ENCODE measurements at regions not wholly inside any gene's neighbourhood (a gene's known extent, or its start where the extent isn't known, plus 50 kb on each side); places are given as distances from the start of the nearest gene placed in this dataset.

GRCh38 chr4:14883166-14883565 lies 119.1 kb upstream of the CPEB2 start:
- Histone ChIP-seq H3K27ac (peak overlapping the region; percentile 82), H3K9me3 (ENCODE audit: severe bottlenecking) (no peaks in the 10 kb centered on the region), H3K4me3 (ENCODE audit: low read depth, low read length) (peak overlapping the region; percentile 9; the same call in 1 of the 2 replicates), H3K27me3 (ENCODE audit: insufficient read depth, low read depth, severe bottlenecking) (no peaks in the 10 kb centered on the region), H3K36me3 (no peaks in the 10 kb centered on the region)
- TF ChIP-seq, protein P1, sequence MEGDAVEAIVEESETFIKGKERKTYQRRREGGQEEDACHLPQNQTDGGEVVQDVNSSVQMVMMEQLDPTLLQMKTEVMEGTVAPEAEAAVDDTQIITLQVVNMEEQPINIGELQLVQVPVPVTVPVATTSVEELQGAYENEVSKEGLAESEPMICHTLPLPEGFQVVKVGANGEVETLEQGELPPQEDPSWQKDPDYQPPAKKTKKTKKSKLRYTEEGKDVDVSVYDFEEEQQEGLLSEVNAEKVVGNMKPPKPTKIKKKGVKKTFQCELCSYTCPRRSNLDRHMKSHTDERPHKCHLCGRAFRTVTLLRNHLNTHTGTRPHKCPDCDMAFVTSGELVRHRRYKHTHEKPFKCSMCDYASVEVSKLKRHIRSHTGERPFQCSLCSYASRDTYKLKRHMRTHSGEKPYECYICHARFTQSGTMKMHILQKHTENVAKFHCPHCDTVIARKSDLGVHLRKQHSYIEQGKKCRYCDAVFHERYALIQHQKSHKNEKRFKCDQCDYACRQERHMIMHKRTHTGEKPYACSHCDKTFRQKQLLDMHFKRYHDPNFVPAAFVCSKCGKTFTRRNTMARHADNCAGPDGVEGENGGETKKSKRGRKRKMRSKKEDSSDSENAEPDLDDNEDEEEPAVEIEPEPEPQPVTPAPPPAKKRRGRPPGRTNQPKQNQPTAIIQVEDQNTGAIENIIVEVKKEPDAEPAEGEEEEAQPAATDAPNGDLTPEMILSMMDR (IDR thresholded peaks at IDR 0.05; ENCODE audit: low read depth, low read length) = no peak
- peak; percentile 74 for DNase-seq

DNA sequence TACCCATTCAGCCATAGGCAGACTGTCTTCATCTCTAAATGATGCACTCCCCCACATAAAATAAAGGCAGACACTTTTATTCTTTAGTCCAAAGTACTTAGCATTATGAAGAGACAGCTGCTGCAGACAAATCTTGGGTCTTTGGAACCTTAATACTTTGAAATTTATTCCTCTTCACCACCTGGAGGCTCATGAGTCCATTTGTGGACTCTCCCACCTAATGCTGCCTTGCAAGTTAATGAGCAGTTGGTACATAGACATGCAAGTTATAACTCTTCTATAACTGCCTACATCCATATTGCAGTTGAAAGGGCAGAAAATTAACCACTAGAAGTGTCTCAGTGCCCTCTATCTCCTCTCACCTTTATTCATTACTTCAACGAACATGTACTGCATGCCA lies 118.6 kb upstream of the CPEB2 start:
- Histone ChIP-seq H3K4me3 (ENCODE audit: low read depth, low read length) (0 out of 2 replicates have a peak overlapping the region, but pooled peaks have one; percentile 9), H3K27me3 (ENCODE audit: insufficient read depth, low read depth, severe bottlenecking) (no peaks in the 10 kb centered on the region), H3K27ac (peak overlapping the region; percentile 82), H3K36me3 (no peaks in the 10 kb centered on the region), H3K9me3 (ENCODE audit: severe bottlenecking) (no peaks in the 10 kb centered on the region)
- TF ChIP-seq, protein P1 (IDR thresholded peaks at IDR 0.05; ENCODE audit: low read depth, low read length) = no peak
- peak; percentile 51 for DNase-seq

DNA sequence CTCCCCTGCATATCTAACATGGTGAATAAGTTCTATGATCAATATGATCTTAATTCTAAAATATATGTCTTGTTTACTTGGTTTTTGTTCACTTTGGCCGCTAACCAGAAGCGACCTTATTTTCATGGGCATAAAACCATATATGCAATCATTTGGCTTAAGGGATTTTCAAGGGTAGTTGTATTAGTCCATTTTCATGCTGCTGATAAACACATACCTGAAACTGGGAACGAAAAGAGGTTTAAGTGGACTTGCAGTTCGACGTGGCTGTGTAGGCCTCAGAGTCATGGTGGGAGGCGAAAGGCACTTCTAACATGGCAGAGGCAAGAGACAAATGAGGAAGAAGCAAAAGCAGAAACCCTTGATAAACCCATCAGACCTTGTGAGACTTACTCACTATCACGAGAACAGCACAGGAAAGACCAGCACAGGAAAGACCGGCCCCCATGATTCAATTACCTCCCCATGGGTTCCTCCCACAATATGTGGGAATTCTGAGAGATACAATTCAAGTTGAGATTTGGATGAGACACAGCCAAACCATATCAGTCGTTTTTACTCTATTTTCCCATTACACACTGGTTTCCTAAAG lies 114.3 kb upstream of the CPEB2 start:
- DNase-seq = no peak
- H3K36me3 ChIP-seq = no peaks in the 10 kb centered on the region
- TF ChIP-seq, protein P1 (IDR thresholded peaks at IDR 0.05; ENCODE audit: low read depth, low read length) = no peak

GRCh38 chr4:14888790-14889572 lies 113.3 kb upstream of the CPEB2 start:
- no peak overlapping the region for H3K4me3 ChIP-seq (ENCODE audit: low read depth, low read length)
- no peak for DNase-seq
- H3K27ac ChIP-seq = no peak overlapping the region
- H3K9me3 ChIP-seq (ENCODE audit: severe bottlenecking) = no peaks in the 10 kb centered on the region
- H3K36me3 ChIP-seq = no peaks in the 10 kb centered on the region
- no peaks in the 10 kb centered on the region for H3K27me3 ChIP-seq (ENCODE audit: insufficient read depth, low read depth, severe bottlenecking)
- TF ChIP-seq, protein P1 (IDR thresholded peaks at IDR 0.05; ENCODE audit: low read depth, low read length) = no peak

More for the DNA sequence above, 114.3 kb upstream of the CPEB2 start:
- H3K9me3 ChIP-seq (ENCODE audit: severe bottlenecking) = no peaks in the 10 kb centered on the region
- H3K27ac ChIP-seq = no peak overlapping the region
- H3K4me3 ChIP-seq (ENCODE audit: low read depth, low read length) = no peak overlapping the region
- H3K27me3 ChIP-seq (ENCODE audit: insufficient read depth, low read depth, severe bottlenecking) = no peaks in the 10 kb centered on the region

DNA sequence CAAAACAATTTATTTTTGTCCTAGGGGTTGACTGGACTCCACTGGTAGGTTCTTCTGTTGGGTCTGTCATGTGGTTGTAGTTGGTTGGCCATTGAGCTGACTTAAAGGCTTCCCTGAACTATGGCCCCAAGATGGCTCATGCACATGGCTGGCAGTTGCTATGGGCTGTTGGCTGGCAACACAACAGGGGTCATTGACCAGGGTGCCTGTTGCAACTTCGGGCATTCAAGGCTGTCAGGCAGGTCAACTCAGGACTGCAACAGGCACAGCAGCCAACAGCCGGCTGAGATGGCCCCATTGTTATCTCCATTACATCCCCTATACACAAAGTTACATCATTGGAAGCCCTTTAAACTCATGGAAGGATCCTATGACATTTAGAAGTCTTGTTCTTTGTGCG lies 109.7 kb upstream of the CPEB2 start:
- no peaks in the 10 kb centered on the region for H3K9me3 ChIP-seq (ENCODE audit: severe bottlenecking)
- DNase-seq = no peak
- TF ChIP-seq, protein P1 (IDR thresholded peaks at IDR 0.05; ENCODE audit: low read depth, low read length) = no peak

More for the DNA sequence above, 109.7 kb upstream of the CPEB2 start:
- Histone ChIP-seq H3K36me3 (no peaks in the 10 kb centered on the region), H3K4me3 (ENCODE audit: low read depth, low read length) (no peak overlapping the region), H3K27ac (no peak overlapping the region), H3K27me3 (ENCODE audit: insufficient read depth, low read depth, severe bottlenecking) (no peaks in the 10 kb centered on the region)
